H54 (cell line): ENCODE measurements at regions not wholly inside any gene's neighbourhood (a gene's known extent, or its start where the extent isn't known, plus 50 kb on each side); places are given as distances from the start of the nearest gene placed in this dataset.

Experiments used
- DNase-seq: peaks from one replicate; pipeline ENCODE4 v3.0.0; 2011; ENCODE audit warnings: low spot score, mixed read lengths; ENCODE audit not compliant: insufficient read length
- FAIRE-seq: peaks from 3 replicates; lab custom pipeline; 2011; peaks lifted over from hg19 to GRCh38; lab: Jason Lieb, UNC
- POLR2A ChIP-seq: IDR thresholded peaks from 2 replicates; pipeline ENCODE4 v1.6.1; 2011; ENCODE audit warnings: low read depth, mild to moderate bottlenecking, low read length

DNA sequence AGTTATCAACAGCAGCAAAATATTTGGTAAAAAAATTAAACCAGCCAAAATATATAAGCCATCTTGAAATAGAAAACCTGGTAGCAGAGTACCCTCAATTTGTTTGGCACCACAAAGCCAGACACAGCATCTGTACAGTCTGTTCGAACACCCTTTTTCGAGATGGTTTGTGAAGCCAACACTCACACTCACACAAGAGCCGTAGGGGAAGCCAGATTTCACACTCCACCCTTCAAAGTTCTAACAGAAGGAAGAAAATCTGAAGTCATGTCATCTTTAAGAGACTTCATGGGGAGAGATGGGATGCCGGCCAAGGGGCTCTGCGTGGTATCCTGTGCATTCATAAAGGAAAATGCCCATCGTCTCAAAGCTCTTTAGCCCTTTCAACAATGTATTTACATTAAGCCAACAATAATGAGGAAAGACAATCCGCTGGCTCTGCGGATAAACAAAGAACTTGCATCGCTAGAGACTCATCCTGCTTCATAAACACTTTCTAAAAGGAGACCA is 451.5 kb upstream of the CHST9 start:
- DNase-seq: no peak
- no peak for TF ChIP-seq POLR2A

GRCh38 chr18:27632706-27633105 is 447.6 kb upstream of the CHST9 start:
- FAIRE-seq (no peak), DNase-seq (no peak)

More for the DNA sequence above, 451.5 kb upstream of the CHST9 start:
- no peak for FAIRE-seq

DNA sequence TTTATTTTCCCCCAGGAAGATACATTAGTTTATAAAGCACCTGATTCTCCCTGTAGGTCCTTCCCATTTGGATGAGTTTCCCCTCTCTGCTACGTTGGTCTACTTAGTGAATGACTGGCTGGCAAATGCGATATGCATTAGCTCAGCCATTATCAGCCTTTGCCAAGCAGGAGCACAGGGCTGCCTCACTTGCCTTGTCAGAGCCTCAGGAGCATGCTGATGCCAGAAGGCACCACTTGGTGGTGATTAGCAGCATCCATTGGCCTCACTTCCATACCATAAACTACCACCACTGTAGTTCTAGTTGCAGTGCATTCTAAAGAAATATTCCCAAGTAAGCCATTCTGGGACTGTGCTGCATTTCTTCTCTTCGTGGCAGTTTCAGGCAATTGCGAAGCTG is 442.8 kb upstream of the CHST9 start:
- FAIRE-seq: no peak
- DNase-seq: no peak
- TF ChIP-seq POLR2A: no peak

More at GRCh38 chr18:27632706-27633105, 447.6 kb upstream of the CHST9 start:
- no peak for TF ChIP-seq POLR2A

GRCh38 chr18:27621236-27621890 is 436.3 kb upstream of the CHST9 start:
- no peak for DNase-seq
- no peak for TF ChIP-seq POLR2A
- FAIRE-seq: no peak

DNA sequence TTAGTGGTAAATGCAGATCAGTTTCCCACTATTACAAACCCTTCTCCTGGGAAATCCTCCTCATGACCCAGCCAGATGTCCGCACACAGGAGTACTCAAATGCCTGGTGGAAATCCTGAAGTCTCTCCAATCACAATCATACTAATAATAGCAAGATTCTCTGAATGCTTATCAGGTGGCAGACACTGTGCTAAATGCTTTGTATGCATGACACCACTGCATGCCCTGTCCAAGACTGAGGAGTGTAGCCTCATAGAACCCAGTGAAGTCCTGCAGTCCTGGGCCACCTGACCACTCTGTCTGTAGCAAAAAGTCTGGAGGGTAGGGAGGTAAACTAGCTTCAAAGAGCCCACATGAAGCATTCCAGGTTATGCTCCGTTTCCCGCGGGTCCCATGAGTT is 434.8 kb upstream of the CHST9 start:
- no peak for TF ChIP-seq POLR2A
- DNase-seq (no peak), FAIRE-seq (no peak)

- TF ChIP-seq POLR2A: no peak
- FAIRE-seq (no peak), DNase-seq (no peak)
Observed at GRCh38 chr18:27619090-27619772, 434.1 kb upstream of the CHST9 start.

DNA sequence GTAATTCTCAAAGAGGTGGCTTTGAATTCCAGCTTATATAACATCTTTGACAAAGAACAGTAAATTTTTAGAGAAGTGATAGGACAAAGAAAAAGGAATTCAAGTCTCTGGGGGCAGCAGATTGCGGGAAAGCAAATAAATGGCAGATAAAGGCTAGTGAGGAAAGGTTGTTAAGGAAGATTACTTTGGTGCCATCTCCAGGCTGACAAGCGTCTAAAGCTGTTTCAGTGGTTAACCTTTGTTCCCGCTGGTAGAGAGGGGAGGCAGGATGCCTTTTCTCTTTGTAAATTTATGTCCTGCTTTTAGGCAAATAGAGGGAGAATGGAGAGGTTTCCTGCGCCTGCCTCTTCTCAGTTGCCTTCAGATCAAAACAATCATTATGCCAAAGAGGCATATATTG is 431.2 kb upstream of the CHST9 start:
- no peak for DNase-seq
- no peak for FAIRE-seq
- TF ChIP-seq POLR2A: no peak

- TF ChIP-seq POLR2A: no peak
- DNase-seq: no peak
- no peak for FAIRE-seq
Observed at GRCh38 chr18:27614951-27615844, 430.1 kb upstream of the CHST9 start.

- no peak for FAIRE-seq
- TF ChIP-seq POLR2A: no peak
- no peak for DNase-seq
Observed at GRCh38 chr18:27609221-27609620, 424.1 kb upstream of the CHST9 start.

GRCh38 chr18:27608742-27609141 is 423.6 kb upstream of the CHST9 start:
- DNase-seq: no peak
- no peak for FAIRE-seq
- no peak for TF ChIP-seq POLR2A

DNA sequence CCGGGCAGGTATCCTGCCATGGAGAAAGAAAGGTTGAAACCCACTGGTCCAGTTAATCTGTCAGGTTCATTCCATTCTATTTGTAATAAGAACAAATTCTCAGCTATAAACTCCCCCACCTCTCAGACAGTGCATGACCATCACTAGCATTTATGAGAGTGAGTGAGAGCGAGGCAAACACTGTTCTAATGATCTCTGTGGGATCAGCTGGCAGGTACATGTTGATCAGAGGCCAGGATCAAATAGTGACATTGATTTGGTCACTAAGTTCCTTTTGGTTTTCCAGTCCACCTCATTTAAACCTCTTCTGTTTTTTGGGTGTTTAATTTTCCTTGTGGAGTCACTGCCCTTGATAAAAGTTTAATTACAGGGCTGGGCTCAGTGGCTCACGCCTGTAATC is 423.1 kb upstream of the CHST9 start:
- FAIRE-seq (no peak), DNase-seq (no peak)
- no peak for TF ChIP-seq POLR2A

DNA sequence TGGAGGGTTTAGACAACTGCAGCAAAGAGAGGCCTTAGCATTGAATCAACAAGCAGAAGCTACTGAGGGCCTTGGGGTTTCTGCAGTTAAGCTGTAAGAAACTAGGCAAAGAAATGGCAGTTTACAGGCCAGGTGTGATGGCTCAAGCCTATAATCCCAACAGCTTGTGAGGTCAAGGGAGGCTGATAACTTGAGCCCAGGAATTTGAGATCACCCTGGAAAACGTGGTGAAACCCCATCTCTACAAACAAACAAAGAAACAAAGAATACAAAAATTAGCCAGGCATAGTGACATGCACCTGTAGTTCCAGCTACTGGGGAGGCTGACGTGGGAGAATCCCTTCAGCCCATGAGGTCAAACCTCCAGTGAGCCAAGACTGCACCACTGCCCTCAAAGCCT is 421.6 kb upstream of the CHST9 start:
- FAIRE-seq: no peak
- TF ChIP-seq POLR2A: no peak
- no peak for DNase-seq

- TF ChIP-seq POLR2A: no peak
- DNase-seq (peak; percentile 16), FAIRE-seq (peak; percentile 91)
Observed at GRCh38 chr18:27605107-27605834, 420.2 kb upstream of the CHST9 start.
